Endothelial cell of umbilical vein (primary cell): ENCODE measurements at regions not wholly inside any gene's neighbourhood (a gene's known extent, or its start where the extent isn't known, plus 50 kb on each side); places are given as distances from the start of the nearest gene placed in this dataset.

ENCODE experiments used
- BruUV-seq: library from RNA; stranded (reverse); fragments of 400-500 nt; replicated peaks from 2 replicates; lab custom pipeline; 2021; lab: Mats Ljungman, UMichigan
- CTCF ChIA-PET: fragments of 300-600, 350-600 bp; sonication (Branson Sonifier 250); formaldehyde crosslinking; loops from one replicate; lab custom pipeline; 2021; ENCODE audit warnings: antibody characterized with exemption, inconsistent platforms; lab: Charles Lee
- POLR2A ChIA-PET: fragments of 300-600, 350-600 bp; sonication (Branson Sonifier 250); formaldehyde crosslinking; loops from one replicate; lab custom pipeline; 2021; ENCODE audit warnings: antibody characterized with exemption, inconsistent platforms; lab: Charles Lee
- DNase-seq: peaks from one replicate; pipeline ENCODE4 v3.0.0-alpha.2; 2011; ENCODE audit warnings: low read depth, low spot score
- FAIRE-seq: peaks from 2 replicates; lab custom pipeline; 2011; peaks lifted over from hg19 to GRCh38; lab: Jason Lieb, UNC
- H2AFZ ChIP-seq: 2 replicates; pipeline ENCODE4 v1.6.0; 2012; ENCODE audit warnings: low read depth, low read length, control low read depth, inconsistent platforms
- H3K27ac ChIP-seq: 2 replicates; pipeline ENCODE4 v1.5.1; 2011; ENCODE audit warnings: low read depth, mild to moderate bottlenecking, control low read depth, low read length, moderate library complexity; ENCODE audit not compliant: insufficient read depth
- H3K27me3 ChIP-seq, 2 experiments: 2 replicates each; pipeline versions ENCODE4 v1.6.0 to v1.6.1; 2011; ENCODE audit warnings: low read length in 2 of 2, mixed read lengths in 1 of 2; ENCODE audit not compliant: control insufficient read depth in 2 of 2, insufficient read depth in 2 of 2
- H3K36me3 ChIP-seq, 2 experiments: 2 replicates in 1 of 2; 3 replicates in 1 of 2; pipeline ENCODE4 v1.5.1; 2011; ENCODE audit warnings: low read length in 2 of 2, mild to moderate bottlenecking in 1 of 2, moderate library complexity in 1 of 2; ENCODE audit not compliant: control insufficient read depth in 2 of 2, insufficient read depth in 2 of 2; ENCODE audit errors: extremely low read depth in 1 of 2
- H3K4me1 ChIP-seq: 3 replicates; pipeline ENCODE4 v1.5.1; 2011; ENCODE audit warnings: mild to moderate bottlenecking, low read length; ENCODE audit not compliant: control insufficient read depth, insufficient read depth; ENCODE audit errors: extremely low read depth
- H3K4me2 ChIP-seq: 2 replicates; pipeline ENCODE4 v1.6.1; 2011; ENCODE audit warnings: low read length, control low read depth, mixed read lengths; ENCODE audit not compliant: insufficient read depth
- H3K4me3 ChIP-seq, 3 experiments: fragments of 200-600 bp in 1 of 3; sonication (generic), shearing (Covaris generic) in 1 of 3; replicated peaks in 1 of 3; 2 replicates each; pipeline ENCODE4 v1.5.1; 2011 to 2016; ENCODE audit warnings: control low read depth in 3 of 3, low read length in 3 of 3, mild to moderate bottlenecking in 2 of 3, inconsistent platforms in 1 of 3, low read depth in 1 of 3, moderate library complexity in 1 of 3; ENCODE audit not compliant: insufficient read depth in 1 of 3
- H3K79me2 ChIP-seq: 2 replicates; pipeline ENCODE4 v1.6.0; 2012; ENCODE audit warnings: low read length, inconsistent platforms; ENCODE audit not compliant: control insufficient read depth, insufficient read depth
- H3K9ac ChIP-seq: replicated peaks from 2 replicates; pipeline ENCODE3; 2011; ENCODE audit warnings: low read length, control low read depth; ENCODE audit not compliant: insufficient read depth; ENCODE audit errors: extremely low read depth
- H3K9me1 ChIP-seq: replicated peaks from 3 replicates; pipeline ENCODE4 v1.6.0; 2011; ENCODE audit warnings: mild to moderate bottlenecking, low read length; ENCODE audit not compliant: control insufficient read depth, insufficient read depth; ENCODE audit errors: extremely low read depth
- H3K9me3 ChIP-seq: replicated peaks from 2 replicates; pipeline ENCODE4 v1.5.1; 2012; ENCODE audit warnings: low read length, inconsistent platforms; ENCODE audit not compliant: control insufficient read depth, insufficient read depth
- H4K20me1 ChIP-seq: replicated peaks from 2 replicates; pipeline ENCODE3; 2011; ENCODE audit warnings: mild to moderate bottlenecking, low read length; ENCODE audit not compliant: control insufficient read depth, insufficient read depth; ENCODE audit errors: extremely low read depth
- CTCF ChIP-seq, 2 donors: IDR thresholded peaks; 1 replicate in 1 of 2; 2 replicates in 1 of 2; pipeline ENCODE4 v1.5.1; 2011; ENCODE audit warnings: low read length in 2 of 2, mild to moderate bottlenecking in 2 of 2, moderate library complexity in 2 of 2, control low read depth in 1 of 2, inconsistent platforms in 1 of 2, low read depth in 1 of 2; ENCODE audit not compliant: insufficient read depth in 1 of 2; ENCODE audit errors: extremely low read depth in 1 of 2
- EZH2 ChIP-seq: IDR thresholded peaks from 2 replicates; pipeline ENCODE4 v1.6.1; 2012; ENCODE audit warnings: borderline replicate concordance, low read depth, mild to moderate bottlenecking, moderate library complexity, low read length, inconsistent platforms; ENCODE audit not compliant: severe bottlenecking
- FOS ChIP-seq: IDR thresholded peaks from 2 replicates; pipeline ENCODE4 v1.6.1; 2011; ENCODE audit warnings: mild to moderate bottlenecking, low read length, moderate library complexity, borderline replicate concordance; ENCODE audit not compliant: insufficient read depth
- GATA2 ChIP-seq: IDR thresholded peaks from 2 replicates; pipeline ENCODE4 v1.7.0; 2011; ENCODE audit warnings: low read depth, mild to moderate bottlenecking, moderate library complexity, mixed read lengths, low read length; ENCODE audit not compliant: insufficient read length, insufficient read depth
- JUN ChIP-seq: IDR thresholded peaks from 2 replicates; pipeline ENCODE4 v1.6.1; 2011; ENCODE audit warnings: borderline replicate concordance, low read depth; ENCODE audit not compliant: insufficient read length, insufficient read depth
- MAX ChIP-seq: IDR thresholded peaks from 2 replicates; pipeline ENCODE4 v1.6.1; 2011; ENCODE audit not compliant: insufficient read depth, insufficient read length
- MYC ChIP-seq: IDR thresholded peaks from one replicate; pipeline ENCODE4 v1.6.1; 2011; ENCODE audit warnings: mild to moderate bottlenecking, low read depth, low read length
- POLR2A ChIP-seq: IDR thresholded peaks from 2 replicates; pipeline ENCODE4 v1.6.1; 2012; ENCODE audit warnings: low read depth, mild to moderate bottlenecking, control low read depth, low read length
- POLR2AphosphoS5 ChIP-seq: IDR thresholded peaks from 2 replicates; pipeline ENCODE4 v1.6.1; 2012; ENCODE audit warnings: low read depth, mild to moderate bottlenecking, control low read depth, low read length, moderate library complexity; ENCODE audit not compliant: insufficient read depth
- dilution Hi-C: fragments of 300-500 bp; cut with MboI; formaldehyde crosslinking; loops from one replicate; pipeline ENCODE4 v1.15.0; 2019; ENCODE audit warnings: low sequenced_read_pairs; ENCODE audit not compliant: extremely low pct_ligation_motif_present
- intact Hi-C: fragments of 100-400 bp; cut with micrococcal nuclease; formaldehyde crosslinking; loops from one replicate; pipeline ENCODE4 v1.10.0; 2022

GRCh38 chr2:187230088-187230487 is 218.0 kb downstream of the CALCRL start:
- Histone ChIP-seq H2AFZ (no peak overlapping the region), H3K4me2 (no peak overlapping the region), H3K4me3 (no peak overlapping the region), H3K9ac (no peak overlapping the region), H3K4me1 (peaks cover 5% of the 10 kb centered on the region), H4K20me1 (no peaks in the 10 kb centered on the region), H3K79me2 (no peaks in the 10 kb centered on the region), H3K36me3 (no peaks in the 10 kb centered on the region), H3K27me3 (no peaks in the 10 kb centered on the region), H3K9me1 (no peaks in the 10 kb centered on the region), H3K9me3 (no peaks in the 10 kb centered on the region), H3K27ac (no peak overlapping the region)
- no peak for DNase-seq
- dilution Hi-C loops (no loop called here), intact Hi-C loops (no loop called here)
- TF ChIP-seq POLR2A (no peak), POLR2AphosphoS5 (no peak), GATA2 (no peak), JUN (no peak), MAX (no peak), CTCF (IDR thresholded peaks at IDR 0.05; ENCODE audit: extremely low read depth in 1 of 2, insufficient read depth in 1 of 2, low read depth in 1 of 2, low read length in 2 of 2) (no peak), MYC (no peak), EZH2 (no peak), FOS (no peak)
- no TSS peak for BruUV-seq
- ChIA-PET POLR2A (no interaction called here), CTCF (no interaction called here)
- no peak for FAIRE-seq
